Dedifferentiated amniotic fluid mesenchymal stem cell (primary cell): ENCODE measurements at regions not wholly inside any gene's neighbourhood (a gene's known extent, or its start where the extent isn't known, plus 50 kb on each side); places are given as distances from the start of the nearest gene placed in this dataset.

ENCODE experiments used
- DNase-seq: peaks from one replicate; pipeline ENCODE4 v3.0.0-alpha.2; 2016; ENCODE audit errors: extremely low spot score

DNA sequence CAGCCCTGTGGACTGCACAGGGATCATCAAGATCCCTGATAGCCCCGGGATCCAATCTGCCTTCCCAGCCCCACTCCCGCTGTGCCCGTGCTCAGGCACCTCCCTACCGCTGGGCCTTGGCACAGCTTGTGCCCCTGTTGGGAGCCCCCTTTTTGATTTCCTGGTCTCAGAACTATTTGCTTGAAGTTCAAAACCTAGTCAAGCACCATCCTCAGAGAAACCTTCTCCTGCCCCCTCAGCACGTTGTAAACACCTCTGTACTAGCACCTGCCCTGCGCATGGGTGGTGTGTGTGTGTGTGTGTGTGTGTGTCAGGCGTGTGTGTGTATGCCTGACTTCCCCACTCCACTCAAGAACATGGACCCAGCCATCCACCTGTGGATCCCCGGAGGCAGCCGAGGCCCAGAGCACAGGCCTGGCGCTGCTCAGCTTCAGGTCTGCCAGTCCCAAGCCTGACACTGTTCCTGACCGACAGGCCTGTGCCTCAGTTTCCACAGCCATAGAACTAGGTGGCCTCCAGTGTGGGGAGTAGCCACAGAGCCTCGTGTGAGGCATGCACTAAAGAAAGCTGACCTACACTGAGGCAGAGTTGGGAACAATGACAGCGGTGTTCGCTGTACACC is 65.5 kb downstream of the ADRA2C start:
- DNase-seq: no peak

DNA sequence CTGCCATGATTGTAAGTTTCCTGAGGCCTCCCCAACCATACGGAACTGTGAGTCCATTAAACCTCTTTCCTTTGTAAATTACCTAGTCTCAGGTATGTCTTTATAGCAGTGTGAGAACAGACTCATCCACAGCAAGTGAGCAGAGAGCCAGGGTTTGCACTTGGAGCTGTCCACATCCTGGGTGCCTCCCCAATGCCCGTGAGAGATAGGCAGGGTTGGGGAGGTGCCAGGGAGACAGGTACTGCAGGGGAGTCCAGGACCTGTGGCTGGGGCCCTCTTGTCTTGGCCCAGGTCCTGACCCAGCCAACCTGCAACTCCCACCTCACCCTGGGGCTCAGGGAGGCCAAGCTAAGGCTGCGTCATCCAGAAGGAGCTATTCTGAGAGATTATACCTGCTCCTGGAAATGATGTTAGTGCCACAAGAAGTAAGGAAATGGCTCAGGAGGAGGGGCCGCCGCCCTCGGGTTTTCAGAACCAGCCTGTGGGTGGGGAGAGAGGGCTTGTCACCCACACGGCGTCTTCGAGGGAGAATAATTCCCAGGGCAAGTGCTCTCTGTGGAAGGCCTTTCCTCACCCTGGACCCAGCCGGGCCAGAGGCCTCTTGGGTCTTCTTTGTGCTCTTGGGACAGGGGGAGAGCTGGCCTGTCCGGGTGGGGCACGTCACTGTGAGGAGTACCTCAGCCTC is 66.5 kb downstream of the ADRA2C start:
- DNase-seq: no peak

DNA sequence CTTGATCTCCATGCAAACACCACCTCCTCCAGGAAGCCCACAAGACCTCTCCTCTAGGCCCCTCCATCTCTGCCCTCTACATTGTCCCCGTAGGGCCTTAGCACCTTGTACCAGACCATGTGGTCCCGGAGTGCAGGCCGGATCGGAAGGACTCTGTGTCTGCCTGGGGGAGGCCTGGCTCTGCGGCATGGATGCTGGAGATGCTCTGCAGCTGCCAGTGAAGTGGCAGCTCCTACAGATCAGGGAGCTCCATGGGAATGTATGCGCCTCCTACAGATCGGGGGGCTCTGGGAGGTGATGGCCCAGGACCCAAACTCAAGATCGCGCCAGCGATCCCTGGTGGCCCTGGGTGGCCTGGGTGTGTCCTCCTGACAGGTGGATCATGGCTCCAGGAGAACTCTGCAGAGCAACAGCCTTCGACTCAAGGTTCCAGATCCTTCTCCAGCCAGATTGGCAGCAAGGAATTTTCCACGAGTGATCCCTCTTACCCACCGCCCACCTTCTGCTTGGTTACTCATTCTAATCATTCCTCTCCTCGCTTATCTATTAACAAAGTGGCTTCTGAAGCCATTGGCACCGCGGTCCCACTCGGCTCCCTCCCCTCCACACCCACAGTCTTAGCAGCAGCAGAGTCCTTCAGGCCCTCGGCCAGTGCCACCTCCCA is 67.3 kb downstream of the ADRA2C start:
- no peak for DNase-seq

DNA sequence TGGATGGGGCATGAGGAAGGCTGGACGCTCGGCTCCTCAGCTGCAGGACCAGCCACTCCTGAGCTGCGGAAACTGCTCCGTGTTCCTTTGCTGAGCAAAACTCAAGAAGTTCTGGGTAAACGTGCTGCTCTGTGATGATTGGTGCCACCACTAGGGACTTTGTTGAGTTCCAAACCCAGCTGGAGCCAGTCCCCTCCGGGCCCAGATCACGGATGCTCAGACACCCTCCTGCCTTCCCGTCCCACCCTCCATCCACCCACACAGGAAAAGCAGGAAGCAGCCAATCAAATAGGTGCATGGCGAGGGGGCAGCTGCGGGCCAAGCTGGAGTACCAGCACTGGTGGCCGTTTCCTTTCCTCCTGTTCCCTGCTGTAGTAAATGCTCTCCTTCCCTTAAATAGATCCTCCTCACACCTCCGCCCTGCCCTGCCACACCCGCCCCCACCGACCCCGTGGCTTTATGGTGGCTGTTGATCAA is 68.0 kb downstream of the ADRA2C start:
- DNase-seq: no peak

DNA sequence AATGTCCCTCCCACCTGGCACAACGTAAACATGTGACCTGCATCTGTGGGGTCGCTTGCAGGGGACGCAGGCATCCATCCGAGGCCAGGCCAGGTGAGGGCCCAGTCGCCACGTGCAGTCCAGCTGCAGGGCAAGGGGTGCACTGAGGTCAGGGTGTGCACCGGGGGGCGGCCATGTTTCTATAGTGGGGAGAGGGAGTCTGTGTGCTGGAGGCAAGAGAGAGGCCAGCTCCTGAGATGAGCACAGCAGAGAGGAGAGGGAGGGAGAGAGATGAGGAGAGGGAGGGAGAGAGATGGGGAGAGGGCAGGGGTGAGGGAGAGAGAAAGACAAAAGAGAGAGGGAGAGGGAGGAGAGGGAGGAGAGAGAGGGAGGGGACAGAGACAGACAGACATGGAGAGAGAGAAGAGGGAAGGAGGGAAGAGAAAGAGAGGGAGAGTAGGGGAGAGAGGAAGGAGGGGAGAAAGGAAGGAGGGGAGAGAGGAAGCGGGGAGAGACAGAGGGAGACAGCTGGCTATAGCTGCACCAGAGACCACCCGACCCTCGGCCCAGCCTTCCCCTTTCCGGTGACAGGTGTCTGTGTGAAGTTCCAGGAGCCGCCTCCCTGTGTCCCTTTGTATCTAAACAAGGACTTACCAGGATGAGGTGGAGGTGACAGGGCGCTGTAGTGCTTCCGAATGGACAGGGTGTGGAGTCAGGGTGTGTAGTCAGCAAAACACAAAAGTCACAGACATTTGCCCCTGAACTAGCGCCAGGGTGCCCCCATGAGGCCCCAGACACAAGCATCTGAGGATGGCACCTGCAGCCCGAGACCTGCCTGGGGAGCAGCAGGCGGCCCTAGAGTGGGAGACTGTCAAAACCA is 68.7 kb downstream of the ADRA2C start:
- DNase-seq: no peak

DNA sequence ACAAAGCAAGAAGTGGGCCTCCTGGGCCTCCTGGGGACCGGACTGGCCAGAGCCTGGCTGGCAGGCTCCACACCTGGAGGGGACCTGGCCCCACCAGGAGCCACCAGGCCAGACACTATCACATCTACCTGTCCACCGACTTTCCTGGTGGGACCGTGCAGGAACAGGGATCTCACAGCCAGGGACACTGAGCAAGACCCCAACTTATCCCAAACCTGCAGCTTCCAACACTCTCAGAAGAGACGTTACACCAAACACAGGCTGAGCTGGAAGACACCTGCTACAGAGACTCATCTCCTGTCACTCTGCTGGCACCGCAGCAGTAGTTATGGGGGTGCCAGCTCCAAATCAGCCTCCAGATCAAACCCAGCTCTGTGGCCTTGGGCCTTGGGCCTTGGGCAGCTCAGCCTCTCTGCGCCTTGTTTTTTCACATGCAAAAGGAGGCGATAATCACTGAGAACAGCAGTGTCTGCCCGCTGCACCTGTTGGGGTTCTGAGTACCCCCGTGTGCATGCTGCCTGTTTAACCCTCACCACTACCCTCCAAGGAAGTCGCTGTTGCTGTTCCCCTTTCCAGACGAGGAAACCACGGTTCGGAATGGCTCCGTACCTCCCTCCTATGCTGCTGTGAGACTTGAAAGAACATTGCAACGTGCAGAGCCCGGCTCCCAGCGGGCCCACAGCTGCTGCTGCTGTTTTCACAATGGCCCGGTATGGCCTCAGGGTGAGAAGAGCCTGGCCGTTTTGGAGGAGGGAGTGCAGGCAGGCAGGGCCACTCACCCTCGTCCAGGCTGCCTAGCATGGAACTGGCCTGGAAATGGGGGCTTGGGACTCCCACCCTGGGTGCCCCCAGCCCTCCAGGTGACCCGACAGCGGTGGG is 69.6 kb downstream of the ADRA2C start:
- no peak for DNase-seq

DNA sequence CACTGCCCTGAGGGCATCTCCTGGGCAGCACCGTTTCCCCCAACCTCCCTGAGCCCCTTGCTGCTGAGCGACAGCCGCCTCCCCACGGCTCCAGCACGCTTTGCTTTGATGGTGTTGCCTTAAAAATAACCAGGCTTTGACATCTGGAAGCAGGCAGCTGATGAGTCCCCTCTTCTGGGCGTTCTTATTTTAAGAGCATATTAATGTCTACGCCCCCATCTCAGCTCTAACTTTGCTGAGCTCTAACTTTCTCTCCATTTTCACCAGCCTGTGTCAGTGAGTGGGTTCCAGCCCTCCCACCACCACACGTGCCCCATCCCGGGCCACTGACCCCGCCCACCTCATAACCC is 70.2 kb downstream of the ADRA2C start:
- no peak for DNase-seq

DNA sequence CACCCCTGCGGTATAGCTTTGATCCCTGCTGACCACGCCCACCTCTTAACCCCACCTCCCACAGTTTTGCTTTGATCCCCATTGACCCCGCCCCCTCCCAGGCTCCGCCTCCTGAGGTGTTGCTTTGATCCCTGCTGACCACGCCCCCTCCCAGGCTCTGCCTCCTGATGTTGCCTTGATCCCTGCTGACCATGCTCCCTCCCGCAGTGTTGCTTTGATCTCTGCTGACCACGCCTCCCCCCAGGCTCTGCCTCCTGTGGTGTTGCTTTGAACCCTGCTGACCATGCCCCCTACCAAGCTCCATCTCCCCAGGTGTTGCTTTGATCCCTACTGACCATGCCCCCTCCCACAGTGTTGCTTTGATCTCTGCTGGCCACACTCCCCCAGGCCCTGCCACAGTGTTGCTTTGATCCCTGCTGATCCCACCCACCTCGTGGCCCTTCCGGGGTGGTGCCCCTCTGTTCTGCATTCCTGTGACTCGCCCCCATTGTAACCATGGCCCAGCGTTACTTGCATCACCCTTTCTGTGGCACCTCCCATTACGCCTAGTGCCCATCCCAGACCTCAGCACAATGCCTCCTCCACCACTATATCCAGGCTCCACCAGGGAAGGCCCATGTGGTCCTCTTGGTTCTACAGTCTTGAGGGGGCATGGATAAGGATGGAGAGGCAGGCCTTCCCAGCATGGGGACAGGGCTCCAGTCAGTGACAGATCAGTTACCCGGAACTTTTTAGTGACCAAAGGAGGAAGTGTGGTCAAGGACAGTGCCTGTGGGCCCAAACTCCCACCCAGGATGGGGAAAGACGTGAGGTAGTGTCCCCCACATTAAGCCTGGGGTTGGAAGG is 70.8 kb downstream of the ADRA2C start:
- DNase-seq: no peak

DNA sequence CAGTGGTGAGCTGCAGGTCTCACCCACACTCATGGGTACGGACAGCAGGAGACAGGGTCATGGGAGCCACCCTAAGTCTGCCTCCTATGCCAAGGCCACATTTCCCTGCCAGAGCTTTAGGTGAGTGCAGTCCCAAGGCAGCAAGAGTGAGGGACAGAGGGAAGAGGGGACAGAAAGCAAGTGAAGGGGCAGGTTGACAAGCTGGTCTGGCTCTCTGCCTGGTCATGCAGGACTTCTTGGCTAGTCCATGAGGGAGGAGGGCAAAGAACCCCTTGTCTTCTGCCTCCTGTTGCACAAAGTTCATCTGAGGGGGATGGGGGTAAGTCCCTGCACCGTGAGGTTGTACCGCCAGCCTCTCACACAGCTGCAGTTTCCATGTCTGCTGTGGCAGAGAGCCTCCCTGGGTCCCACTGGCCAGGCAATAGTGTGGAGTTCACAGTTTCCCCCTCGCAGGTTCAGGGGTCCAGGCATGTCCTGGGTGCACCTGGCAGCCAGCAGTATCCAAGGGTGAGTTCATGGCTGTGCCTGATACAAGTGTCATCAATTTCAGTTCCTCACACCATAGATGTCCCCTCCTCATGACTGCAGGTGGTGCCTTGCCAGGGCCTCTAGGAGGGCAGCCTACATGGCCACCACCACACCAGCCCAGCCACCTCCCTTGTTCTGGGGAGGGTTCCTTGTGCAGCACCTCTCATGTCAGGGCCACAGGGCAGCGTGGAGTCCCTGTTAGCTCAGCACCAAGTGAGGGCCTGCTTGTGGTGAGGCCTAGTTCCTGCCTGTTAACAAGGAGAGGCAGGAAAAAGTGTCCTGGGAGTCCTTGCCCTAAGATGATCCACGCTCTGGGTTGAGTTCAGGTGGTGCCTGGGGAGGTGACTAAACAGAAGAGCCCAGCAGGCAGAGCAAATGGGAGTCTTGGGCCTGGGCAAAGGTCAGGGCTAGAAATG is 72.5 kb downstream of the ADRA2C start:
- DNase-seq: no peak

DNA sequence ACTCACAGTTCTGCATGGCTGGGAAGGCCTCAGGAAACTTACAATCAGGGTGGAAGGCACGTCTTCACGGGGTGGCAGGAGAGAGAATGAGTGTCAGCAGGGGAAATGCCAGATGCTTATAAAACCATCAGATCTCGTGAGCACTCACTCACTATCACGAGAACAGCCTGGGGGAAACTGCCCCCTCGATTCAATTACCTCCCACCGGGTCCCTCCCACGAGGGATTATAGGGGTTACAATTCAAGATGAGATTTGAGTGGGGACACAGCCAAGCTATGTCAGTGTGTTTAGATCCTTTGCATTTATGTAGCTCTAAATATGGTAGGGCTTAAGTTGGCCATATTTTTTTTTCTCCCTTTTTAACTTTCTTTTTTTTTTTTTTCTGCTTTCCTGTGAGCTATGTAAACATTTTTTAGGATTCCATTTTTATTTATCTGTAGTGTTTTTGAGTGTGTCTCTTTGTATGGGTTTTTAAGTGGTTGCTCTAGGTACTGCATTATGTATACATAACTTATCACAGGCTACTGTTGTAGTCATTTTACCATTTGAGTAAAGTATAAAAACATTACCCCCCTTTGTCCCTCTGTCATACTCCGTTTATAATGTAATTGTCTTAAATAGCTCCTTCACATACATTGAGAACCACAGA is 79.0 kb downstream of the ADRA2C start:
- no peak for DNase-seq

DNA sequence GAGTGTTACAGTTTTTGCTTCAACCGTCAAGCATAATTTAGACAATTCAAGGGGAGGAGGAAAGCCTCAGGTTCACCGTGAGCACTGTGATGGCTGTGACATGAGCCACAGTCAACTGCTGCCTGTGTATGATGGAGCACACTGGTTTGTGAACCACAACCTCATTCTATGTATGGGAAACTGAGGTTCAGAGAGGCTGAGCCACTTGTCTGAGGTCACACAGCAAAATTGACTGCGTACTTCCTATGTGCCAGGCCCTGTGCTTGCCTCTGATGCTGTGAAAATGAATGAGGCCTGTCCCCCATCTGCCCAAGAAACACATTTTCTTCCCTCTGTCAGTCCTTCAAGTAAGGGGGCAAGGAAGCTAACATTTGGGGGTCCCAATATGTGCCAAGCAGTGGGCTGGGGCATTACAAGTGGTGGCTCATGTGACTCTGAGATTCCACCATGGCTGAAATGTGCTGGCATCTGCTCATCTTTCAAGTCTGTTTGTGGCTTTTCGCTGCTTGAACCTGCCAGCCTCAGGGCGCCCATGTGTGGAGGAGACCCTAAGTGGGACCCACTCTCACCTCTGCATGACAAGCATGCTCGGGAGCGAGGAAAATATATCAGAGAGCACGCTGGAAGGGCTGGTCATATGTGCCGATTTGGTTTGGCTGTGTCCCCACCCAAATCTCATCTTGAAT is 79.7 kb downstream of the ADRA2C start:
- no peak for DNase-seq

DNA sequence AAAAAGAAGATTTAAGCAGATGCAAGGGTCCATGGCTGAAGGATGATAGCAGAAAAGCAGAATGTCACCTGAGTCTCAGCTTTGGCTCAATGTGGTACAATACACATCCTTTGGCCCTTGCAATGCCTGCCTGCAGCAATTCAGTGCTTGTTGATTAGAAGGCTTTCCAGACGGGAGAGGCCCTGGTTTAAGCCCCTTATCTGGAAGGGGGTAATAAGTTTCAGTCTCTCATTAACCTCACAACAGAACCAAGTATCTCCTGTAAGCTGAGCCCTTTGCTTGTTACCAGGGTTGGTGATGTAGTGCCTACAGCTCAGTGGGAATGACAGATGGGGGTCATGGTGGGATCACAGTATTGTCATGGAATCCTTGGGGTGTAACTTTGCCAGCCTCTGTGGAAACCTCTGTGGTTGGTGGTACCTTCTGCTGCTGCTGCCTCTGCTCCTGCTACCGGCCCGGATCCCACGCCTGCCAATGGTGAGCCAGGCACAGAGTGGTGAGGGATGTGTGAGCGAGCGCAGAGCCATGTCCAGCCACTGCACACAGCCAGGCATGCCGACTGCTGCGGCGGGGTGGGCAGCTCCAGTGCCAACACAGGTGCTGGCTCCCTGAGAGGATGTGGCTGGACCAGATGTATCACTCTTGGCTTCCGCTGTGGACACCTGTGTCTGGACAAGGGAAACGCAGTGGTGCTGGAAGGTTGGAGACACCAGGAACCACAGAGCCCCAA is 81.2 kb downstream of the ADRA2C start:
- DNase-seq: no peak

DNA sequence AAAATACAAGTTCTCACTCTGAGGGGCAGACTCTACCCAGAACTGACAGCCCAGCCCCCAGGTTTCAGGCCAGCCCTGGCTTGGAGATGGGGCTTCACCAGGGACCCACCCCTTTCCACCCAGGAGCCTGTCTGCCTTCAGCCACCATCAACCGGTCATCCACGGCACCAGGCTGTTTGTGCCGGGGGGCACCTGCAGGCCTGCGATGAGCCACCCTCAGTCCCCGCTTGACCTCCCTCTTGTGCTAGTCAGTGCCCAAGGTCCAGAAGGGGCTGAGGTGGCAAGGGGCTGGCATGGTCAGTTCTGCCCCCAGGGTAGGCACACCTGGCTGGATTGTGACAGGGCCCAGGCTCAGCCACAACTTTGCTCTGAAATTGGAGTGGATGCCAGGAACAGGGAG is 82.1 kb downstream of the ADRA2C start:
- DNase-seq: no peak

DNA sequence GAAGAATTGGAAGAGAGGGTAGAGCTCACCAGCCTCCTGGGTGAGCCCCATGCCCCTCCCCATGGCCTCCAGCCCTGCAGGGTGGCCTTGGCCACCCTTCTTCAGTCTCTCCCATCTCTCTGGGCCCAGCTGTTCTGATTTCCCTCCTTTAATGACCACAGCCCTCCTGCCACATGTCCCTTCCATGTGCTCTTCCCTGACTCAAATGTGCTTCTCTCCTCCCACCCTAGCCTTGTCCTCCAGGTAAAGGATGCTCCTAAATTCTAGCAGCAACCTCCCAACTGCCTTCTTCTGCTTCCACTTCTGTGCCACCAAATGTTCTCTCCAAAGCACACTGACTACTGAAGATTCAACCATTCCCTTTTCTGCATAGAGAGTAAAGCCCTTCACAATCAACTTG is 83.0 kb downstream of the ADRA2C start:
- DNase-seq: no peak

DNA sequence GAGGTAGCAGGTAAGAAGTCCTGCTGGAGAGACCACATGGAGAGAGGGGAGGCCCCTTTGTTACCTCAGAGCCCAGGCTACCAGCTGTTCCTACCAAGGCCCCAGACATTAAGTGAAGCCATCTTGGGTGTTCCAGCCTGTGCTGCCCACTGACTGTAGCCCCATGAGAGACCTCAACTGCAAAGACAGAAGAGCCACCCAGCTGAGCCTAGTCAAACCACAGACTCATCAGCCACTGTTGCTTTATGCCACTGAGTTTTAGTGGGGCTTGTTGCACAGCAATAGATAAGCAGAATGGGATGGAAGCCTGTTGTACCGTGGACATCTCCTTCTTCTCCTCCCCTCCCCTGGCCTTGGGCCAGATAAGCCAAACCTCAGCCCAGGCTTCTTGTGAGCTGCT is 83.9 kb downstream of the ADRA2C start:
- DNase-seq: no peak

DNA sequence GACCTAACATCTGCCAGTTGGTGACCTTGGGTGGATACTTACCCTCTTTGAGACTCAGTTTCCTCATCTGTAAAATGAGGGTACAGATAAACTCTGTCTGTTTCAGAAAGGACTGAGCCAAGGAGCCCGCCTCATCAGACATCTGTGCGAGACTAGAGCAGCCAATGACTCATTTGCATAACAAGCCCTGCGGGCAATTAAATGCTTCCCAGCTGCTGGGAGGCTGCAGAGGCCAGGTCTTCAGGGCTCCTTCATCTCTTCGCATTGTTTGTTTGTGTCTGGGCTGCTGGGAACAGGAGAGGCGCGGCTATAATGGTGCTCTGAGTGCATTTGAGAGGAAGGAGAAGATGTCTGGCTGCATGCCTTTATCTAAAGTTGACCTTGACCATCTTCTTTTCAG is 85.0 kb downstream of the ADRA2C start:
- DNase-seq: peak; percentile 28

DNA sequence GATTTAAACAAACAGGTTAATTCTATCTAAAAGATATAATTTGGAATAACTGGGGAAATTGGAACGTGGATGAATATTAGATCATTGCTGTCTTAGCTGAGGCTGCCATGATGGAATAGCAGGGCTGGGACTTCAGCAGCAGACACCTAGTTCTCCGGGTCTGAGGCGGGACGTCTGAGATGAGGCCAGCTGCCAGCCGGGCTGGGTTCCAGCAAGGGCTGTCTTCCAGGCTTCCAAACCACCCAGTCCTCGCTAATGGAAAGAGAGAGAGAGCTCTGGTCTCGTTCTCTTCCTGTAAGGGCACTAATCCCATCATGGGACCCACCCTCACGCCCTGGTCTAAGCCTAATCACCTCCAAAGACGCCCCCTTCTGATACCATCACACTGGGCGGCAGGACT is 85.7 kb downstream of the ADRA2C start:
- DNase-seq: no peak

DNA sequence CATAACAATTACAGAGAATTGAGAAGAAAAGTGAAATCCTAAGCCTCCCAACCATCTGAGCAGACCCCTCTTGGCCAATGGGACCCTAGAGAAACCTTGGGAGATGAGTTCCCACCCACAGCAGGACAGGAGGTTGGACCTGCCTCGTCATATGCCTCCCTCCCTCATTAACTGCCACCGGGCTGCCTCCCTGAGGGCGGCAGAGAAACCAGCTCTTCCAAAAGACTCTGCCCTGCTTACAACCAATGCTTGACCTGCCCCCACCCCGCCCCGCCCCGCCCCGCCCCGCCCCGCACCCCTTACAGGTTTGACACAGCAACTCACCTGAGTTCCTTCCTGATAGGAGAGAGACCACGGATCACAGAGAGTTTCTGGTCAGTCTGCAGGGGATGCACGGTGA is 86.1 kb downstream of the ADRA2C start:
- no peak for DNase-seq
